KMS-11 (cell line): ENCODE measurements at regions not wholly inside any gene's neighbourhood (a gene's known extent, or its start where the extent isn't known, plus 50 kb on each side); places are given as distances from the start of the nearest gene placed in this dataset.

Experiments used
- H2AFZ ChIP-seq: fragments of 200-600 bp; sonication (generic); 2 replicates; pipeline ENCODE4 v1.6.1; 2016; ENCODE audit warnings: antibody characterized with exemption, mixed run types, low read depth
- H3K27ac ChIP-seq: fragments of 200-600 bp; sonication (generic); 2 replicates; pipeline ENCODE4 v1.6.1; 2016; ENCODE audit warnings: mild to moderate bottlenecking, mixed run types
- H3K27me3 ChIP-seq: fragments of 200-600 bp; sonication (generic); 2 replicates; pipeline ENCODE4 v1.6.1; 2017; ENCODE audit warnings: mild to moderate bottlenecking, low read depth, mixed run types, moderate library complexity; ENCODE audit not compliant: insufficient read depth
- H3K36me3 ChIP-seq: fragments of 200-600 bp; sonication (generic); 2 replicates; pipeline ENCODE4 v1.6.1; 2017; ENCODE audit warnings: mild to moderate bottlenecking, mixed run types; ENCODE audit not compliant: insufficient read depth
- H3K4me1 ChIP-seq: fragments of 200-600 bp; sonication (generic); 2 replicates; pipeline ENCODE4 v1.6.1; 2016; ENCODE audit warnings: mild to moderate bottlenecking, low read depth, mixed run types; ENCODE audit not compliant: poor library complexity, severe bottlenecking
- H3K4me2 ChIP-seq: fragments of 200-600 bp; sonication (generic); 2 replicates; pipeline ENCODE4 v1.7.0; 2016; ENCODE audit warnings: mild to moderate bottlenecking, mixed run types
- H3K4me3 ChIP-seq: fragments of 200-600 bp; sonication (generic); IDR thresholded peaks from 2 replicates; pipeline ENCODE4 v1.6.1; 2017; ENCODE audit warnings: low read depth, low read length, mixed read lengths; ENCODE audit not compliant: insufficient read depth
- H3K79me2 ChIP-seq: fragments of 200-600 bp; sonication (generic); 2 replicates; pipeline ENCODE4 v1.6.1; 2016; ENCODE audit warnings: low read depth, mixed run types; ENCODE audit not compliant: insufficient read depth
- H3K9ac ChIP-seq: fragments of 200-600 bp; sonication (generic); 2 replicates; pipeline ENCODE4 v1.6.1; 2016; ENCODE audit warnings: mild to moderate bottlenecking, mixed run types
- H4K20me1 ChIP-seq: fragments of 200-600 bp; sonication (generic); 2 replicates; pipeline ENCODE4 v1.6.1; 2016; ENCODE audit warnings: mild to moderate bottlenecking, mixed run types; ENCODE audit not compliant: insufficient read depth
- TF ChIP-seq, protein P1 (sequence below): fragments of 200-600 bp; sonication (generic); conservative IDR thresholded peaks from 2 replicates; pipeline ENCODE4 v1.6.1; 2017; ENCODE audit warnings: low read depth, mild to moderate bottlenecking, antibody characterized with exemption, low read length, moderate library complexity, mixed read lengths

DNA sequence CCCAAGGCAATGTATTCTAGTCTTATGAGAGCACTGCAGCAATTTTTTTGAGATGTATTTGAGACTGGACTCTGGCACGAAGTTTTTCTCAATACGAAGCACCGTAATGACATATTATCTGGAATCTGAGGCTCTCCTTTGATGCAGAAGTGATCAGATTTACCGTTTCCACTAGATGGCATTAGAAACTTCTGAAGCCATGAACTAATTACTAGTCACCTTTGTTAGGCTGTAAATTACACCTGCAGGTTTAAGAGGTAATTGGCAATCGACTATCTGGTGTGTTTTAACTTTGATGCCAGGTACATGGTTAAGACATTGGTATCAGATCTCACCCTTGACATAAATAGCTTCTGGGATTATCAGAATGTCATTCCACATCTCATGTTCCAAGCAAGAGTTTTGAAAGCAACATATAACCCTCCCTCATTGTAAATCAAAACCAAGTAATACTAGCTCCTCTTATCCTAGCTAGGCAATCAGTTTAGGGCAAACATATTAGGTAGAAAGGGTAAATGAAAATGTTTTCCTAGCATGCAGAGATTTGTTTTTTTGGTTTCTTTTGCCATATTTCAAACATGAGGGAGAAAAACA, 254.6 kb upstream of the SPRED2 start:
- Histone ChIP-seq H3K4me2 (no peak overlapping the region), H3K4me1 (no peaks in the 10 kb centered on the region), H3K9ac (no peak overlapping the region), H3K4me3 (no peak overlapping the region), H2AFZ (no peak overlapping the region), H3K27me3 (no peaks in the 10 kb centered on the region), H3K36me3 (no peaks in the 10 kb centered on the region), H3K27ac (no peak overlapping the region), H4K20me1 (no peaks in the 10 kb centered on the region), H3K79me2 (no peaks in the 10 kb centered on the region)
- TF ChIP-seq, protein P1, sequence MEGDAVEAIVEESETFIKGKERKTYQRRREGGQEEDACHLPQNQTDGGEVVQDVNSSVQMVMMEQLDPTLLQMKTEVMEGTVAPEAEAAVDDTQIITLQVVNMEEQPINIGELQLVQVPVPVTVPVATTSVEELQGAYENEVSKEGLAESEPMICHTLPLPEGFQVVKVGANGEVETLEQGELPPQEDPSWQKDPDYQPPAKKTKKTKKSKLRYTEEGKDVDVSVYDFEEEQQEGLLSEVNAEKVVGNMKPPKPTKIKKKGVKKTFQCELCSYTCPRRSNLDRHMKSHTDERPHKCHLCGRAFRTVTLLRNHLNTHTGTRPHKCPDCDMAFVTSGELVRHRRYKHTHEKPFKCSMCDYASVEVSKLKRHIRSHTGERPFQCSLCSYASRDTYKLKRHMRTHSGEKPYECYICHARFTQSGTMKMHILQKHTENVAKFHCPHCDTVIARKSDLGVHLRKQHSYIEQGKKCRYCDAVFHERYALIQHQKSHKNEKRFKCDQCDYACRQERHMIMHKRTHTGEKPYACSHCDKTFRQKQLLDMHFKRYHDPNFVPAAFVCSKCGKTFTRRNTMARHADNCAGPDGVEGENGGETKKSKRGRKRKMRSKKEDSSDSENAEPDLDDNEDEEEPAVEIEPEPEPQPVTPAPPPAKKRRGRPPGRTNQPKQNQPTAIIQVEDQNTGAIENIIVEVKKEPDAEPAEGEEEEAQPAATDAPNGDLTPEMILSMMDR: no peak

DNA sequence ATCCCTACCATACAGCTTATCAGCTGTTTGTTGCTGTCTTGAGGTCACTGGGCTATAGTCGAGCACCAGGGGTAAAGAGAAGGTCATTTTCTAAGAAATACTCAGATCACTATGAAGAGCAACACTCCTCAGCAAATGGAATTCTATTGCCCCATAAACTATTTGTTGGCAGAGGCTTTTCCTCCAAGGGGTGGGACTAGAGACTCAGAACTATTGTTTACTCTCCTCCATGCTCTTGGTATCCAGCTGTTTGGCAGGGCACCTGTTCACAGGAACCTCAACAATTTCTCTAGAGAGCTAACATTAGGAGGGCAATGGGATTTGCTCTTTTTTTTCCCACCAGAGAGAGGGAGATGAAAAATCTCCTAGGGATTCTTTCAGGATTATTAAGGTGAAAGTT, 249.1 kb upstream of the SPRED2 start:
- no peaks in the 10 kb centered on the region for H3K27me3 ChIP-seq
- H2AFZ ChIP-seq: no peak overlapping the region
- no peak overlapping the region for H3K9ac ChIP-seq
- no peaks in the 10 kb centered on the region for H3K36me3 ChIP-seq
- TF ChIP-seq, protein P1: no peak
- no peak overlapping the region for H3K4me2 ChIP-seq
- H3K79me2 ChIP-seq: no peaks in the 10 kb centered on the region
- H3K27ac ChIP-seq: no peak overlapping the region
- no peaks in the 10 kb centered on the region for H3K4me1 ChIP-seq
- H4K20me1 ChIP-seq: no peaks in the 10 kb centered on the region
- no peak overlapping the region for H3K4me3 ChIP-seq

DNA sequence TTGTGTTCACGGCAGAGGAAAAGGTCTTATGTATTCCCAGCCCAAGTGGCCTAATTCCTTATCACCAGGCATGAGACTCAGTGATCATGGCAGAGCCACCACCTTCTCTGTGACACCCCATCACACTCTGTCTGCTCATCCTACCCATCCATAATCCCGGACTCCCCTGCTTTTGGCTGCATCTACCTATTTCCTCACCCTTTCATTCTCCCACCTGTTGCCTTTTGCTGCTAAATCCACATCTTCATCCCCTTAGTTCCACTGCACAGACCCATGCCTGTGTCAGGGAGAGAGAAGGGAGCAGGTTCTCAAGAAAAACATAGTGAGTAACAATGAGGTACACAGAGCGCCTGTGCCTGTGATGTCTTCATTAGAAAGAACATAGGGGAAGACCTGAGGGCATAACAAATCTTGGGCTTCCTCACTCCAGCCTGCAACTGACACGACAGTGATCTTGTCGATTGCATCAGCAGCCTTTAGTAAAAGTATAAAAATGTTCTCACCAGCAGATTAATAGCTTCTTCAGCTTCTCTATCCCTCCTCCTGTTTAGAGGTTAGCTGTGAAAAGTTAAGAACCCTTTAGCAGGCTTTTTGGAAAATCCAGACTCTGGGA, 246.5 kb upstream of the SPRED2 start:
- no peak overlapping the region for H2AFZ ChIP-seq

DNA sequence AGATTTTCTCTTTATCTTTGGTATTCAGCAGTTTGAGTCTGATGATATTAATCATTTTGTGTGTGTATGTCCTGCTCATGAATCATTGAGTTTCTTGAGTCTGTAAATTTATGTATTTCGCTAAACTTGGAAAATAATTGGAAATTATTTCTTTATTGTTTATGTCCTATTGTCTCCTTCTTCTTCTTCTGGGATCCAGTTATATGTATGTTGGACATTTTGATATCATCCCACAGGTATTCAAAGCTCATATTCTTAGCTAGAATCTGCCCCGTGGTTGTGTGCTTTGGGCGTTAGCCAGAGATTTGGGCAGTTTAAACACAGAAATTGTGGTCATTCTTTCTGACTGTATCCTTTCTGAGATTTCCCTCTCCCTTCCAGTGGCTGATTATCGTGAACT, 243.0 kb upstream of the SPRED2 start:
- Histone ChIP-seq H3K4me1 (no peaks in the 10 kb centered on the region), H4K20me1 (no peaks in the 10 kb centered on the region), H2AFZ (no peak overlapping the region), H3K27ac (no peak overlapping the region), H3K4me2 (no peak overlapping the region), H3K36me3 (no peaks in the 10 kb centered on the region), H3K9ac (no peak overlapping the region), H3K79me2 (no peaks in the 10 kb centered on the region), H3K27me3 (no peaks in the 10 kb centered on the region), H3K4me3 (no peak overlapping the region)
- TF ChIP-seq, protein P1: no peak

More for the DNA sequence above, 246.5 kb upstream of the SPRED2 start:
- H3K79me2 ChIP-seq: no peaks in the 10 kb centered on the region
- H3K4me1 ChIP-seq: no peaks in the 10 kb centered on the region
- H3K4me3 ChIP-seq: no peak overlapping the region
- no peak overlapping the region for H3K9ac ChIP-seq
- no peaks in the 10 kb centered on the region for H3K36me3 ChIP-seq
- H3K27ac ChIP-seq: no peak overlapping the region
- no peaks in the 10 kb centered on the region for H3K27me3 ChIP-seq
- H4K20me1 ChIP-seq: no peaks in the 10 kb centered on the region
- TF ChIP-seq, protein P1: no peak
- no peak overlapping the region for H3K4me2 ChIP-seq
